IMR-90 (cell line): ENCODE measurements at regions not wholly inside any gene's neighbourhood (a gene's known extent, or its start where the extent isn't known, plus 50 kb on each side); places are given as distances from the start of the nearest gene placed in this dataset.

Experiments
- ATAC-seq: fragments of 200-7000 bp; cut with Tn5 transposase; 2 replicates; pipeline ENCODE4 v1.9.1; 2020; ENCODE audit warnings: low read depth, mild to moderate bottlenecking, moderate library complexity
- BruUV-seq: library from RNA; stranded (reverse); fragments of 400-500 nt; replicated peaks from 2 replicates; lab custom pipeline; 2021; lab: Mats Ljungman, UMichigan
- CTCF ChIA-PET: fragments of 300-600 bp; formaldehyde crosslinking; extraction: SDS; loops from one replicate; lab custom pipeline; 2021; ENCODE audit warnings: antibody characterized with exemption; lab: Yijun Ruan, JAX
- POLR2A ChIA-PET: fragments of 300-600 bp; sonication (Branson Sonifier 250); formaldehyde crosslinking; loops from one replicate; lab custom pipeline; 2022; ENCODE audit warnings: antibody characterized with exemption; ENCODE audit not compliant: unreplicated experiment; lab: Charles Lee
- DNase-seq: peaks from one replicate; pipeline ENCODE4 v3.0.0; 2013
- H2AFZ ChIP-seq: replicated peaks from 2 replicates; pipeline ENCODE3; 2013; ENCODE audit warnings: low read length, mild to moderate bottlenecking; ENCODE audit not compliant: poor library complexity
- H2AK5ac ChIP-seq: 2 replicates; pipeline ENCODE4 v1.6.1; 2013; ENCODE audit warnings: low read depth, low read length, inconsistent platforms
- H2AK9ac ChIP-seq: replicated peaks from 2 replicates; pipeline ENCODE3; 2013; ENCODE audit warnings: mild to moderate bottlenecking, low read depth, low read length, moderate library complexity; ENCODE audit not compliant: poor library complexity
- H2BK120ac ChIP-seq: 2 replicates; pipeline ENCODE4 v1.6.1; 2013; ENCODE audit warnings: low read depth, low read length, inconsistent platforms
- H2BK15ac ChIP-seq: 3 replicates; pipeline ENCODE4 v1.6.1; 2013; ENCODE audit warnings: low read depth, low read length, inconsistent platforms
- H2BK20ac ChIP-seq: 2 replicates; pipeline ENCODE4 v1.6.1; 2013; ENCODE audit warnings: low read depth, mild to moderate bottlenecking, inconsistent platforms, low read length, moderate library complexity
- H2BK5ac ChIP-seq: 2 replicates; pipeline ENCODE4 v1.6.1; 2013; ENCODE audit warnings: mild to moderate bottlenecking, low read depth, low read length, inconsistent platforms; ENCODE audit not compliant: poor library complexity, severe bottlenecking
- H3K14ac ChIP-seq: replicated peaks from 2 replicates; pipeline ENCODE4 v1.6.1; 2013; ENCODE audit warnings: low read depth, low read length, inconsistent platforms
- H3K18ac ChIP-seq: 2 replicates; pipeline ENCODE4 v1.6.1; 2013; ENCODE audit warnings: low read depth, low read length, control low read depth
- H3K23ac ChIP-seq: 2 replicates; pipeline ENCODE4 v1.6.1; 2013; ENCODE audit warnings: low read depth, low read length, inconsistent platforms
- H3K27ac ChIP-seq: 2 replicates; pipeline ENCODE4 v1.5.1; 2013; ENCODE audit warnings: mild to moderate bottlenecking, control low read depth, low read length; ENCODE audit not compliant: insufficient read depth
- H3K27me3 ChIP-seq: 2 replicates; pipeline ENCODE4 v1.6.1; 2013; ENCODE audit warnings: low read length; ENCODE audit not compliant: control insufficient read depth, insufficient read depth
- H3K36me3 ChIP-seq: 2 replicates; pipeline ENCODE4 v1.6.1; 2013; ENCODE audit warnings: low read length, mixed read lengths; ENCODE audit not compliant: control insufficient read depth, insufficient read depth
- H3K4ac ChIP-seq: 2 replicates; pipeline ENCODE4 v1.6.1; 2013; ENCODE audit warnings: low read depth, low read length, inconsistent platforms
- H3K4me1 ChIP-seq: 2 replicates; pipeline ENCODE4 v1.6.1; 2013; ENCODE audit warnings: low read length, mixed read lengths; ENCODE audit not compliant: control insufficient read depth, insufficient read depth
- H3K4me2 ChIP-seq: 2 replicates; pipeline ENCODE4 v1.6.1; 2013; ENCODE audit warnings: low read depth, mild to moderate bottlenecking, control low read depth, low read length, moderate library complexity
- H3K4me3 ChIP-seq: 2 replicates; pipeline ENCODE4 v1.5.1; 2013; ENCODE audit warnings: low read depth, mild to moderate bottlenecking, control low read depth, low read length, moderate library complexity; ENCODE audit not compliant: insufficient read depth
- H3K56ac ChIP-seq: 2 replicates; pipeline ENCODE4 v1.6.1; 2013; ENCODE audit warnings: low read length, inconsistent platforms; ENCODE audit not compliant: insufficient read depth; ENCODE audit errors: extremely low read depth
- H3K79me1 ChIP-seq, 2 experiments: 2 replicates each; pipeline ENCODE4 v1.6.1; 2013; ENCODE audit warnings: low read length in 2 of 2, inconsistent platforms in 1 of 2, low read depth in 1 of 2
- H3K9ac ChIP-seq: 2 replicates; pipeline ENCODE4 v1.6.1; 2013; ENCODE audit warnings: low read depth, low read length, control low read depth
- H3K9me1 ChIP-seq: 2 replicates; pipeline ENCODE4 v1.6.1; 2013; ENCODE audit warnings: low read length, inconsistent platforms; ENCODE audit not compliant: insufficient read depth
- H3K9me3 ChIP-seq: 2 replicates; pipeline ENCODE4 v1.6.1; 2013; ENCODE audit warnings: low read length; ENCODE audit not compliant: control insufficient read depth, insufficient read depth
- H4K20me1 ChIP-seq: 2 replicates; pipeline ENCODE4 v1.6.1; 2013; ENCODE audit warnings: low read length, inconsistent platforms; ENCODE audit not compliant: insufficient read depth
- H4K5ac ChIP-seq: 2 replicates; pipeline ENCODE4 v1.6.1; 2013; ENCODE audit warnings: mild to moderate bottlenecking, low read depth, low read length, control low read depth
- H4K8ac ChIP-seq, 2 experiments: 2 replicates each; pipeline ENCODE4 v1.6.1; 2013; ENCODE audit warnings: low read depth in 2 of 2, low read length in 2 of 2, control low read depth in 1 of 2, inconsistent platforms in 1 of 2
- H4K91ac ChIP-seq: 2 replicates; pipeline ENCODE4 v1.6.1; 2013; ENCODE audit warnings: low read depth, low read length, inconsistent platforms; ENCODE audit not compliant: insufficient read depth
- BHLHE40 ChIP-seq: fragments of 150-350 bp; IDR thresholded peaks from 2 replicates; pipeline ENCODE4 v1.6.1; 2016; ENCODE audit warnings: mild to moderate bottlenecking, low read depth, low read length
- FOS ChIP-seq: fragments of 150-350 bp; IDR thresholded peaks from 2 replicates; pipeline ENCODE4 v1.6.1; 2016; ENCODE audit warnings: low read depth, low read length
- MAFK ChIP-seq: IDR thresholded peaks from 2 replicates; pipeline ENCODE4 v1.6.1; 2012; ENCODE audit warnings: low read depth, low read length, improper control_type of control experiment
- MAZ ChIP-seq: IDR thresholded peaks from 2 replicates; pipeline ENCODE4 v1.6.1; 2012; ENCODE audit warnings: low read depth, mild to moderate bottlenecking, low read length, improper control_type of control experiment, moderate library complexity, borderline replicate concordance
- NFE2L2 ChIP-seq: fragments of 150-350 bp; IDR thresholded peaks from 2 replicates; pipeline ENCODE4 v1.6.1; 2016; ENCODE audit warnings: low read depth, mild to moderate bottlenecking, low read length
- POLR2A ChIP-seq: IDR thresholded peaks from 2 replicates; pipeline ENCODE4 v1.6.1; 2012; ENCODE audit warnings: mild to moderate bottlenecking, low read depth, low read length
- RCOR1 ChIP-seq: IDR thresholded peaks from 2 replicates; pipeline ENCODE4 v1.6.1; 2012; ENCODE audit warnings: mild to moderate bottlenecking, low read length, improper control_type of control experiment; ENCODE audit not compliant: insufficient replicate concordance
- SMC3 ChIP-seq: fragments of 150-350 bp; IDR thresholded peaks from 2 replicates; pipeline ENCODE4 v1.6.1; 2016; ENCODE audit warnings: low read depth, mild to moderate bottlenecking, antibody characterized with exemption, low read length, moderate library complexity
- WGBS, 2 experiments: methylation state at CpG; one replicate each; pipeline versions ENCODE4 v1.1.5 to v1.1.7; 2013; ENCODE audit warnings: missing lambda C conversion rate in 2 of 2; ENCODE audit not compliant: insufficient read length in 1 of 2; ENCODE audit errors: extremely low coverage in 2 of 2; 5-methylcytosine and 5-hydroxymethylcytosine counted together
- dilution Hi-C: fragments of 300-500 bp; cut with HindIII; formaldehyde crosslinking; loops from one replicate; pipeline ENCODE4 v1.14.3; 2018; ENCODE audit warnings: low sequenced_read_pairs; ENCODE audit not compliant: unreplicated experiment
- in situ Hi-C: fragments of 300-500 bp; cut with MboI; formaldehyde crosslinking; loops from 3 replicates; pipeline ENCODE4 v1.14.3; 2019; ENCODE audit warnings: low sequenced_read_pairs, inconsistent platforms, mixed read lengths
- intact Hi-C: fragments of 100-400 bp; cut with micrococcal nuclease; formaldehyde crosslinking; loops from 2 replicates; pipeline ENCODE4 v1.10.0; 2022
- TF ChIP-seq, protein P1 (sequence below): conservative IDR thresholded peaks from 2 replicates; pipeline ENCODE4 v1.5.1; 2012; ENCODE audit warnings: mild to moderate bottlenecking, low read depth, low read length, improper control_type of control experiment
- TF ChIP-seq, protein P2 (sequence below): fragments of 150-350 bp; IDR thresholded peaks from 2 replicates; pipeline ENCODE4 v1.6.1; 2016; ENCODE audit warnings: low read depth, mild to moderate bottlenecking, low read length, moderate library complexity, borderline replicate concordance
- TF ChIP-seq, protein P3 (sequence below): fragments of 150-350 bp; IDR thresholded peaks from 2 replicates; pipeline ENCODE4 v1.6.1; 2017; ENCODE audit warnings: mild to moderate bottlenecking, antibody characterized with exemption, low read length, low read depth

DNA sequence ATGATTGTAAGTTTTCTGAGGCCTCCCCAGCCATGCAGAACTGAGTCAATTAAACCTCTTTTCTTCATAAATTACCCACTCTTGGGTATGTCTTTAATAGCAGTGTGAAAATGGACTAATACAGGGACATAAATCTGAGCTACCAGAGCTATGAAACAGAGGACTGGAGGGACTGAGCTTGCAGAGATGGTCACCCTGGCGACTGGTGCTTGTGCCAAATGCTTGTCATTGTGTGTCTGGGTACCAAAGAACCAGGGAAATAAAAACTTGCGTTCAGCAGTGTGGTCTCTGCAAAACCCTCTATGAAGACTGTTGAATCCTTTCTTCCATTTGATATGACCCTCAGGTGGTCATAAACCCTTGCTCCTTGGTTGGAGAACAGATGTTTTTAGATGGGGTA lies 105.1 kb upstream of the PRL start:
- Histone ChIP-seq H3K4me2 (no peak overlapping the region), H4K91ac (no peak overlapping the region), H3K36me3 (no peaks in the 10 kb centered on the region), H3K27me3 (no peaks in the 10 kb centered on the region), H4K5ac (no peak overlapping the region), H3K18ac (no peak overlapping the region), H4K20me1 (no peaks in the 10 kb centered on the region), H2BK5ac (no peak overlapping the region), H3K4me1 (peaks cover 2% of the 10 kb centered on the region; the same call in 1 of the 2 replicates), H2AK9ac (no peak overlapping the region), H3K9ac (no peak overlapping the region), H3K4ac (no peak overlapping the region), H3K9me1 (no peaks in the 10 kb centered on the region), H3K4me3 (no peak overlapping the region), H3K23ac (no peak overlapping the region), H4K8ac (no peak overlapping the region), H3K56ac (no peak overlapping the region), H3K9me3 (no peaks in the 10 kb centered on the region), H2AFZ (no peak overlapping the region), H2AK5ac (no peak overlapping the region), H3K27ac (no peak overlapping the region), H2BK15ac (no peak overlapping the region), H3K14ac (no peak overlapping the region), H2BK20ac (no peak overlapping the region), H3K79me1 (no peaks in the 10 kb centered on the region), H2BK120ac (no peak overlapping the region)
- ATAC-seq (no peak), DNase-seq (no peak)
- in situ Hi-C loops (no loop called here), intact Hi-C loops (no loop called here), dilution Hi-C loops (no loop called here)
- ChIA-PET CTCF (interaction anchor here (0.6 kb wide), 1 partner anchor 377 kb away, joined by 3 read pairs; no protein-coding TSS in a partner anchor), POLR2A (no interaction called here)
- TF ChIP-seq, protein P1, sequence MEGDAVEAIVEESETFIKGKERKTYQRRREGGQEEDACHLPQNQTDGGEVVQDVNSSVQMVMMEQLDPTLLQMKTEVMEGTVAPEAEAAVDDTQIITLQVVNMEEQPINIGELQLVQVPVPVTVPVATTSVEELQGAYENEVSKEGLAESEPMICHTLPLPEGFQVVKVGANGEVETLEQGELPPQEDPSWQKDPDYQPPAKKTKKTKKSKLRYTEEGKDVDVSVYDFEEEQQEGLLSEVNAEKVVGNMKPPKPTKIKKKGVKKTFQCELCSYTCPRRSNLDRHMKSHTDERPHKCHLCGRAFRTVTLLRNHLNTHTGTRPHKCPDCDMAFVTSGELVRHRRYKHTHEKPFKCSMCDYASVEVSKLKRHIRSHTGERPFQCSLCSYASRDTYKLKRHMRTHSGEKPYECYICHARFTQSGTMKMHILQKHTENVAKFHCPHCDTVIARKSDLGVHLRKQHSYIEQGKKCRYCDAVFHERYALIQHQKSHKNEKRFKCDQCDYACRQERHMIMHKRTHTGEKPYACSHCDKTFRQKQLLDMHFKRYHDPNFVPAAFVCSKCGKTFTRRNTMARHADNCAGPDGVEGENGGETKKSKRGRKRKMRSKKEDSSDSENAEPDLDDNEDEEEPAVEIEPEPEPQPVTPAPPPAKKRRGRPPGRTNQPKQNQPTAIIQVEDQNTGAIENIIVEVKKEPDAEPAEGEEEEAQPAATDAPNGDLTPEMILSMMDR = no peak
- TF ChIP-seq NFE2L2 (no peak), MAZ (no peak), POLR2A (no peak), BHLHE40 (no peak), MAFK (no peak), FOS (no peak), SMC3 (no peak), RCOR1 (no peak)
- TF ChIP-seq, protein P2, sequence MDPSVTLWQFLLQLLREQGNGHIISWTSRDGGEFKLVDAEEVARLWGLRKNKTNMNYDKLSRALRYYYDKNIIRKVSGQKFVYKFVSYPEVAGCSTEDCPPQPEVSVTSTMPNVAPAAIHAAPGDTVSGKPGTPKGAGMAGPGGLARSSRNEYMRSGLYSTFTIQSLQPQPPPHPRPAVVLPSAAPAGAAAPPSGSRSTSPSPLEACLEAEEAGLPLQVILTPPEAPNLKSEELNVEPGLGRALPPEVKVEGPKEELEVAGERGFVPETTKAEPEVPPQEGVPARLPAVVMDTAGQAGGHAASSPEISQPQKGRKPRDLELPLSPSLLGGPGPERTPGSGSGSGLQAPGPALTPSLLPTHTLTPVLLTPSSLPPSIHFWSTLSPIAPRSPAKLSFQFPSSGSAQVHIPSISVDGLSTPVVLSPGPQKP = no peak
- TF ChIP-seq, protein P3, sequence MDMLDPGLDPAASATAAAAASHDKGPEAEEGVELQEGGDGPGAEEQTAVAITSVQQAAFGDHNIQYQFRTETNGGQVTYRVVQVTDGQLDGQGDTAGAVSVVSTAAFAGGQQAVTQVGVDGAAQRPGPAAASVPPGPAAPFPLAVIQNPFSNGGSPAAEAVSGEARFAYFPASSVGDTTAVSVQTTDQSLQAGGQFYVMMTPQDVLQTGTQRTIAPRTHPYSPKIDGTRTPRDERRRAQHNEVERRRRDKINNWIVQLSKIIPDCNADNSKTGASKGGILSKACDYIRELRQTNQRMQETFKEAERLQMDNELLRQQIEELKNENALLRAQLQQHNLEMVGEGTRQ = no peak
- no TSS peak for BruUV-seq
- no CpG with 5 or more reads among the region's 2 CpGs for WGBS, 2 experiments
